Lower leg skin (tissue), 3 donors: ENCODE measurements at regions not wholly inside any gene's neighbourhood (a gene's known extent, or its start where the extent isn't known, plus 50 kb on each side); places are given as distances from the start of the nearest gene placed in this dataset.

Experiments used
- CTCF ChIP-seq, 3 donors: fragments of 450-650 bp; IDR thresholded peaks; one replicate each; pipeline ENCODE4 v1.5.1; 2016; ENCODE audit warnings: antibody characterized with exemption in 3 of 3, mild to moderate bottlenecking in 3 of 3, moderate library complexity in 2 of 3
- POLR2A ChIP-seq, 2 donors: fragments of 450-650 bp; IDR thresholded peaks; one replicate each; pipeline ENCODE4 v1.6.1; 2016 to 2017; ENCODE audit warnings: antibody characterized with exemption in 2 of 2, mild to moderate bottlenecking in 1 of 2, moderate library complexity in 1 of 2

GRCh38 chr10:11689945-11690736 is 52.0 kb upstream of the ECHDC3 start:
- TF ChIP-seq CTCF (IDR thresholded peaks at IDR 0.05) (no peak), POLR2A (IDR thresholded peaks at IDR 0.05) (no peak)
